IMR-90 (cell line): ENCODE measurements at regions not wholly inside any gene's neighbourhood (a gene's known extent, or its start where the extent isn't known, plus 50 kb on each side); places are given as distances from the start of the nearest gene placed in this dataset.

ENCODE experiments used
- ATAC-seq: fragments of 200-7000 bp; cut with Tn5 transposase; 2 replicates; pipeline ENCODE4 v1.9.1; 2020; ENCODE audit warnings: low read depth, mild to moderate bottlenecking, moderate library complexity
- BruUV-seq: library from RNA; stranded (reverse); fragments of 400-500 nt; replicated peaks from 2 replicates; lab custom pipeline; 2021; lab: Mats Ljungman, UMichigan
- CTCF ChIA-PET: fragments of 300-600 bp; formaldehyde crosslinking; extraction: SDS; loops from one replicate; lab custom pipeline; 2021; ENCODE audit warnings: antibody characterized with exemption; lab: Yijun Ruan, JAX
- POLR2A ChIA-PET: fragments of 300-600 bp; sonication (Branson Sonifier 250); formaldehyde crosslinking; loops from one replicate; lab custom pipeline; 2022; ENCODE audit warnings: antibody characterized with exemption; ENCODE audit not compliant: unreplicated experiment; lab: Charles Lee
- DNase-seq: peaks from one replicate; pipeline ENCODE4 v3.0.0; 2013
- H2AFZ ChIP-seq: replicated peaks from 2 replicates; pipeline ENCODE3; 2013; ENCODE audit warnings: low read length, mild to moderate bottlenecking; ENCODE audit not compliant: poor library complexity
- H2AK5ac ChIP-seq: 2 replicates; pipeline ENCODE4 v1.6.1; 2013; ENCODE audit warnings: low read depth, low read length, inconsistent platforms
- H2AK9ac ChIP-seq: replicated peaks from 2 replicates; pipeline ENCODE3; 2013; ENCODE audit warnings: mild to moderate bottlenecking, low read depth, low read length, moderate library complexity; ENCODE audit not compliant: poor library complexity
- H2BK120ac ChIP-seq: 2 replicates; pipeline ENCODE4 v1.6.1; 2013; ENCODE audit warnings: low read depth, low read length, inconsistent platforms
- H2BK15ac ChIP-seq: 3 replicates; pipeline ENCODE4 v1.6.1; 2013; ENCODE audit warnings: low read depth, low read length, inconsistent platforms
- H2BK20ac ChIP-seq: 2 replicates; pipeline ENCODE4 v1.6.1; 2013; ENCODE audit warnings: low read depth, mild to moderate bottlenecking, inconsistent platforms, low read length, moderate library complexity
- H2BK5ac ChIP-seq: 2 replicates; pipeline ENCODE4 v1.6.1; 2013; ENCODE audit warnings: mild to moderate bottlenecking, low read depth, low read length, inconsistent platforms; ENCODE audit not compliant: poor library complexity, severe bottlenecking
- H3K14ac ChIP-seq: replicated peaks from 2 replicates; pipeline ENCODE4 v1.6.1; 2013; ENCODE audit warnings: low read depth, low read length, inconsistent platforms
- H3K18ac ChIP-seq: 2 replicates; pipeline ENCODE4 v1.6.1; 2013; ENCODE audit warnings: low read depth, low read length, control low read depth
- H3K23ac ChIP-seq: 2 replicates; pipeline ENCODE4 v1.6.1; 2013; ENCODE audit warnings: low read depth, low read length, inconsistent platforms
- H3K27ac ChIP-seq: 2 replicates; pipeline ENCODE4 v1.5.1; 2013; ENCODE audit warnings: mild to moderate bottlenecking, control low read depth, low read length; ENCODE audit not compliant: insufficient read depth
- H3K27me3 ChIP-seq: 2 replicates; pipeline ENCODE4 v1.6.1; 2013; ENCODE audit warnings: low read length; ENCODE audit not compliant: control insufficient read depth, insufficient read depth
- H3K36me3 ChIP-seq: 2 replicates; pipeline ENCODE4 v1.6.1; 2013; ENCODE audit warnings: low read length, mixed read lengths; ENCODE audit not compliant: control insufficient read depth, insufficient read depth
- H3K4ac ChIP-seq: 2 replicates; pipeline ENCODE4 v1.6.1; 2013; ENCODE audit warnings: low read depth, low read length, inconsistent platforms
- H3K4me1 ChIP-seq: 2 replicates; pipeline ENCODE4 v1.6.1; 2013; ENCODE audit warnings: low read length, mixed read lengths; ENCODE audit not compliant: control insufficient read depth, insufficient read depth
- H3K4me2 ChIP-seq: 2 replicates; pipeline ENCODE4 v1.6.1; 2013; ENCODE audit warnings: low read depth, mild to moderate bottlenecking, control low read depth, low read length, moderate library complexity
- H3K4me3 ChIP-seq: 2 replicates; pipeline ENCODE4 v1.5.1; 2013; ENCODE audit warnings: low read depth, mild to moderate bottlenecking, control low read depth, low read length, moderate library complexity; ENCODE audit not compliant: insufficient read depth
- H3K56ac ChIP-seq: 2 replicates; pipeline ENCODE4 v1.6.1; 2013; ENCODE audit warnings: low read length, inconsistent platforms; ENCODE audit not compliant: insufficient read depth; ENCODE audit errors: extremely low read depth
- H3K79me1 ChIP-seq, 2 experiments: 2 replicates each; pipeline ENCODE4 v1.6.1; 2013; ENCODE audit warnings: low read length in 2 of 2, inconsistent platforms in 1 of 2, low read depth in 1 of 2
- H3K9ac ChIP-seq: 2 replicates; pipeline ENCODE4 v1.6.1; 2013; ENCODE audit warnings: low read depth, low read length, control low read depth
- H3K9me1 ChIP-seq: 2 replicates; pipeline ENCODE4 v1.6.1; 2013; ENCODE audit warnings: low read length, inconsistent platforms; ENCODE audit not compliant: insufficient read depth
- H3K9me3 ChIP-seq: 2 replicates; pipeline ENCODE4 v1.6.1; 2013; ENCODE audit warnings: low read length; ENCODE audit not compliant: control insufficient read depth, insufficient read depth
- H4K20me1 ChIP-seq: 2 replicates; pipeline ENCODE4 v1.6.1; 2013; ENCODE audit warnings: low read length, inconsistent platforms; ENCODE audit not compliant: insufficient read depth
- H4K5ac ChIP-seq: 2 replicates; pipeline ENCODE4 v1.6.1; 2013; ENCODE audit warnings: mild to moderate bottlenecking, low read depth, low read length, control low read depth
- H4K8ac ChIP-seq, 2 experiments: 2 replicates each; pipeline ENCODE4 v1.6.1; 2013; ENCODE audit warnings: low read depth in 2 of 2, low read length in 2 of 2, control low read depth in 1 of 2, inconsistent platforms in 1 of 2
- H4K91ac ChIP-seq: 2 replicates; pipeline ENCODE4 v1.6.1; 2013; ENCODE audit warnings: low read depth, low read length, inconsistent platforms; ENCODE audit not compliant: insufficient read depth
- CEBPB ChIP-seq: IDR thresholded peaks from 2 replicates; pipeline ENCODE4 v1.6.1; 2012; ENCODE audit warnings: low read depth, low read length, improper control_type of control experiment
- CTCF ChIP-seq: conservative IDR thresholded peaks from 2 replicates; pipeline ENCODE4 v1.5.1; 2012; ENCODE audit warnings: mild to moderate bottlenecking, low read depth, low read length, improper control_type of control experiment
- FOS ChIP-seq: fragments of 150-350 bp; IDR thresholded peaks from 2 replicates; pipeline ENCODE4 v1.6.1; 2016; ENCODE audit warnings: low read depth, low read length
- MAZ ChIP-seq: IDR thresholded peaks from 2 replicates; pipeline ENCODE4 v1.6.1; 2012; ENCODE audit warnings: low read depth, mild to moderate bottlenecking, low read length, improper control_type of control experiment, moderate library complexity, borderline replicate concordance
- MXI1 ChIP-seq: IDR thresholded peaks from 2 replicates; pipeline ENCODE4 v1.6.1; 2012; ENCODE audit warnings: low read depth, mild to moderate bottlenecking, low read length, moderate library complexity, borderline replicate concordance
- WGBS, 2 experiments: methylation state at CpG; one replicate each; pipeline versions ENCODE4 v1.1.5 to v1.1.7; 2013; ENCODE audit warnings: missing lambda C conversion rate in 2 of 2; ENCODE audit not compliant: insufficient read length in 1 of 2; ENCODE audit errors: extremely low coverage in 2 of 2; 5-methylcytosine and 5-hydroxymethylcytosine counted together
- dilution Hi-C: fragments of 300-500 bp; cut with HindIII; formaldehyde crosslinking; loops from one replicate; pipeline ENCODE4 v1.14.3; 2018; ENCODE audit warnings: low sequenced_read_pairs; ENCODE audit not compliant: unreplicated experiment
- in situ Hi-C: fragments of 300-500 bp; cut with MboI; formaldehyde crosslinking; loops from 3 replicates; pipeline ENCODE4 v1.14.3; 2019; ENCODE audit warnings: low sequenced_read_pairs, inconsistent platforms, mixed read lengths
- intact Hi-C: fragments of 100-400 bp; cut with micrococcal nuclease; formaldehyde crosslinking; loops from 2 replicates; pipeline ENCODE4 v1.10.0; 2022
- TF ChIP-seq, protein P1 (sequence below): fragments of 150-350 bp; IDR thresholded peaks from 2 replicates; pipeline ENCODE4 v1.6.1; 2016; ENCODE audit warnings: low read depth, mild to moderate bottlenecking, low read length, moderate library complexity, borderline replicate concordance
- TF ChIP-seq, protein P2 (sequence below): fragments of 150-350 bp; IDR thresholded peaks from 2 replicates; pipeline ENCODE4 v1.6.1; 2017; ENCODE audit warnings: mild to moderate bottlenecking, antibody characterized with exemption, low read length, low read depth

GRCh38 chr5:123807177-123807945, 295.4 kb downstream of the CSNK1G3 start:
- ATAC-seq, result no peak

More at GRCh38 chr5:123807177-123807945, 295.4 kb downstream of the CSNK1G3 start:
- ChIA-PET POLR2A (no interaction called here), CTCF (no interaction called here)
- no peak overlapping the region for H3K14ac ChIP-seq
- TF ChIP-seq, protein P1, sequence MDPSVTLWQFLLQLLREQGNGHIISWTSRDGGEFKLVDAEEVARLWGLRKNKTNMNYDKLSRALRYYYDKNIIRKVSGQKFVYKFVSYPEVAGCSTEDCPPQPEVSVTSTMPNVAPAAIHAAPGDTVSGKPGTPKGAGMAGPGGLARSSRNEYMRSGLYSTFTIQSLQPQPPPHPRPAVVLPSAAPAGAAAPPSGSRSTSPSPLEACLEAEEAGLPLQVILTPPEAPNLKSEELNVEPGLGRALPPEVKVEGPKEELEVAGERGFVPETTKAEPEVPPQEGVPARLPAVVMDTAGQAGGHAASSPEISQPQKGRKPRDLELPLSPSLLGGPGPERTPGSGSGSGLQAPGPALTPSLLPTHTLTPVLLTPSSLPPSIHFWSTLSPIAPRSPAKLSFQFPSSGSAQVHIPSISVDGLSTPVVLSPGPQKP, result no peak
- TF ChIP-seq CEBPB, result no peak
- TF ChIP-seq CTCF, result no peak
- no peak for TF ChIP-seq MAZ
- TF ChIP-seq, protein P2, sequence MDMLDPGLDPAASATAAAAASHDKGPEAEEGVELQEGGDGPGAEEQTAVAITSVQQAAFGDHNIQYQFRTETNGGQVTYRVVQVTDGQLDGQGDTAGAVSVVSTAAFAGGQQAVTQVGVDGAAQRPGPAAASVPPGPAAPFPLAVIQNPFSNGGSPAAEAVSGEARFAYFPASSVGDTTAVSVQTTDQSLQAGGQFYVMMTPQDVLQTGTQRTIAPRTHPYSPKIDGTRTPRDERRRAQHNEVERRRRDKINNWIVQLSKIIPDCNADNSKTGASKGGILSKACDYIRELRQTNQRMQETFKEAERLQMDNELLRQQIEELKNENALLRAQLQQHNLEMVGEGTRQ, result no peak
- no peak for TF ChIP-seq MXI1
- no peak for TF ChIP-seq FOS
- H3K4me2 ChIP-seq, result no peak overlapping the region
- in situ Hi-C loops (no loop called here), intact Hi-C loops (no loop called here), dilution Hi-C loops (no loop called here)
- no peak overlapping the region for H3K23ac ChIP-seq
- BruUV-seq, result no TSS peak
- H3K4me1 ChIP-seq, result 0 out of 2 replicates have a peak, but pooled peaks cover 4% of the 10 kb centered on the region
- no peak overlapping the region for H2BK5ac ChIP-seq
- H2BK20ac ChIP-seq, result no peak overlapping the region
- no CpG with 5 or more reads among the region's 5 CpGs for WGBS, 2 experiments
- no peak overlapping the region for H4K5ac ChIP-seq
- H3K79me1 ChIP-seq, result no peaks in the 10 kb centered on the region
- no peak overlapping the region for H2BK15ac ChIP-seq
- no peaks in the 10 kb centered on the region for H3K9me3 ChIP-seq
- no peak overlapping the region for H3K56ac ChIP-seq
- H2BK120ac ChIP-seq, result no peak overlapping the region
- DNase-seq, result no peak
- H2AFZ ChIP-seq, result no peak overlapping the region
- H4K20me1 ChIP-seq, result no peaks in the 10 kb centered on the region
- H2AK5ac ChIP-seq, result no peak overlapping the region
- no peaks in the 10 kb centered on the region for H3K27me3 ChIP-seq
- H3K4ac ChIP-seq, result no peak overlapping the region
- no peak overlapping the region for H3K27ac ChIP-seq
- no peak overlapping the region for H3K4me3 ChIP-seq
- no peak overlapping the region for H4K8ac ChIP-seq
- H2AK9ac ChIP-seq, result no peak overlapping the region
- no peak overlapping the region for H3K18ac ChIP-seq
- H3K9ac ChIP-seq, result no peak overlapping the region
- no peaks in the 10 kb centered on the region for H3K36me3 ChIP-seq
- H4K91ac ChIP-seq, result no peak overlapping the region
- no peaks in the 10 kb centered on the region; the same call in 1 of the 2 replicates for H3K9me1 ChIP-seq
